ENCODE measurements at regions not wholly inside any gene's neighbourhood (a gene's known extent, or its start where the extent isn't known, plus 50 kb on each side); places are given as distances from the start of the nearest gene placed in this dataset.

DNA sequence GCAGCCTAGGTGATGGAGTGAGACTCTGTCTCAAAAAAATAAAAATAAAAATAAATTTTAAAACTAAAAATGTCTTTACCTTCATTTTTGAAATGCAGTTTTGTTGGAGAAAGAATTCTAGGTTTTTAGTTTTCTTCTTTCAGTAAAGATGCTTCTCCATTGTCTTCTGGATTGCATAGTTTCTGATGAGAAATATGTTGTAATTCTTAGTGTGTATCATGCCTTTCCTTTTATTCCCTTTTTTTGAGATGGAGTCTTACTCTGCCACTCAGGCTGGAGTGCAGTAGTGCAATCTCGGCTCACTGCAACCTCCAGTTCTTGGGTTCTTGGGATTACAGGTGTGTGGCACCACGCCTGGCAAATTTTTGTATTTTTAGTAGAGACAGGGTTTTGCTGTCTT is 130.0 kb upstream of the FBXO11 start:
- TF ChIP-seq, protein P1, sequence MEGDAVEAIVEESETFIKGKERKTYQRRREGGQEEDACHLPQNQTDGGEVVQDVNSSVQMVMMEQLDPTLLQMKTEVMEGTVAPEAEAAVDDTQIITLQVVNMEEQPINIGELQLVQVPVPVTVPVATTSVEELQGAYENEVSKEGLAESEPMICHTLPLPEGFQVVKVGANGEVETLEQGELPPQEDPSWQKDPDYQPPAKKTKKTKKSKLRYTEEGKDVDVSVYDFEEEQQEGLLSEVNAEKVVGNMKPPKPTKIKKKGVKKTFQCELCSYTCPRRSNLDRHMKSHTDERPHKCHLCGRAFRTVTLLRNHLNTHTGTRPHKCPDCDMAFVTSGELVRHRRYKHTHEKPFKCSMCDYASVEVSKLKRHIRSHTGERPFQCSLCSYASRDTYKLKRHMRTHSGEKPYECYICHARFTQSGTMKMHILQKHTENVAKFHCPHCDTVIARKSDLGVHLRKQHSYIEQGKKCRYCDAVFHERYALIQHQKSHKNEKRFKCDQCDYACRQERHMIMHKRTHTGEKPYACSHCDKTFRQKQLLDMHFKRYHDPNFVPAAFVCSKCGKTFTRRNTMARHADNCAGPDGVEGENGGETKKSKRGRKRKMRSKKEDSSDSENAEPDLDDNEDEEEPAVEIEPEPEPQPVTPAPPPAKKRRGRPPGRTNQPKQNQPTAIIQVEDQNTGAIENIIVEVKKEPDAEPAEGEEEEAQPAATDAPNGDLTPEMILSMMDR (conservative IDR thresholded peaks at IDR 0.05 in 1 of 2, IDR thresholded peaks at IDR 0.05 in 1 of 2; ENCODE audit: extremely low read depth in 1 of 2, insufficient read depth in 1 of 2, low read depth in 1 of 2, low read length in 2 of 2): no peak
- no peak for TF ChIP-seq EZH2 (IDR thresholded peaks at IDR 0.05; ENCODE audit: borderline replicate concordance, low read length)

All from mammary epithelial cell (primary cell).